ENCODE measurements at regions not wholly inside any gene's neighbourhood (a gene's known extent, or its start where the extent isn't known, plus 50 kb on each side); places are given as distances from the start of the nearest gene placed in this dataset.

DNA sequence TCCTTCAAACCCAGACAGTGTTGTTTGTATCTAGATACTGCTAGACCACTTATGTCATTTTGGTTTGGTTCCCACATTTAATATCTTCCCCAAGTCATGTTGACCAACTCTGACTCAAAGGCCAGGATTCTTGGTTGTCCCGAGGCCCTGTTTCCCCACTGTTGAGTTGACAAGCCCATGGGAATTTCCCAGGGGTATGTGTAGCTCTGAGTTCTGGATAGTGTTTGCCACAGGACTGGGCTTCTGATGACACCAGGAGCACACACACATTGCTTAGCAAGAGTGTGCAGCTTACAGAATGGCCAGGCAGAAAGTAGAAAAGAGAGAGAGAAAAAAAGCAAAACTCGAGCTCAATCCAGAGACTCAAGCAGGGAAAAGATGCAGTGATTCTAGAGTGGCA lies 214.4 kb downstream of the NXNL2 start:
- H3K27me3 ChIP-seq (ENCODE audit: control insufficient read depth, insufficient read depth, low read length) = no peaks in the 10 kb centered on the region
- no peak overlapping the region for H3K9ac ChIP-seq (ENCODE audit: low read length in 3 of 3)
- TF ChIP-seq, protein P1, sequence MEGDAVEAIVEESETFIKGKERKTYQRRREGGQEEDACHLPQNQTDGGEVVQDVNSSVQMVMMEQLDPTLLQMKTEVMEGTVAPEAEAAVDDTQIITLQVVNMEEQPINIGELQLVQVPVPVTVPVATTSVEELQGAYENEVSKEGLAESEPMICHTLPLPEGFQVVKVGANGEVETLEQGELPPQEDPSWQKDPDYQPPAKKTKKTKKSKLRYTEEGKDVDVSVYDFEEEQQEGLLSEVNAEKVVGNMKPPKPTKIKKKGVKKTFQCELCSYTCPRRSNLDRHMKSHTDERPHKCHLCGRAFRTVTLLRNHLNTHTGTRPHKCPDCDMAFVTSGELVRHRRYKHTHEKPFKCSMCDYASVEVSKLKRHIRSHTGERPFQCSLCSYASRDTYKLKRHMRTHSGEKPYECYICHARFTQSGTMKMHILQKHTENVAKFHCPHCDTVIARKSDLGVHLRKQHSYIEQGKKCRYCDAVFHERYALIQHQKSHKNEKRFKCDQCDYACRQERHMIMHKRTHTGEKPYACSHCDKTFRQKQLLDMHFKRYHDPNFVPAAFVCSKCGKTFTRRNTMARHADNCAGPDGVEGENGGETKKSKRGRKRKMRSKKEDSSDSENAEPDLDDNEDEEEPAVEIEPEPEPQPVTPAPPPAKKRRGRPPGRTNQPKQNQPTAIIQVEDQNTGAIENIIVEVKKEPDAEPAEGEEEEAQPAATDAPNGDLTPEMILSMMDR (IDR thresholded peaks at IDR 0.05; ENCODE audit: borderline replicate concordance, extremely low read depth, insufficient read depth) = no peak
- peaks cover 5 to 12% (median 11%) of the 10 kb centered on the region in 3 donors for H3K4me1 ChIP-seq (ENCODE audit: control insufficient read depth in 2 of 3, insufficient read depth in 2 of 3, low read depth in 1 of 3, low read length in 3 of 3)
- DNase-seq = no peak
- H3K4me3 ChIP-seq (ENCODE audit: low read length in 3 of 3) = no peak overlapping the region
- no peak overlapping the region for H3K27ac ChIP-seq (ENCODE audit: low read depth in 2 of 2, low read length in 2 of 2)
- no peak for FAIRE-seq
- intact Hi-C loops (cut with DNase I) = no loop called here
- H3K36me3 ChIP-seq (ENCODE audit: control insufficient read depth in 2 of 3, insufficient read depth in 3 of 3, low read length in 3 of 3) = no peaks in the 10 kb centered on the region
- no peaks in the 10 kb centered on the region for H3K9me3 ChIP-seq (ENCODE audit: control insufficient read depth in 2 of 3, insufficient read depth in 1 of 3, low read length in 3 of 3)

DNA sequence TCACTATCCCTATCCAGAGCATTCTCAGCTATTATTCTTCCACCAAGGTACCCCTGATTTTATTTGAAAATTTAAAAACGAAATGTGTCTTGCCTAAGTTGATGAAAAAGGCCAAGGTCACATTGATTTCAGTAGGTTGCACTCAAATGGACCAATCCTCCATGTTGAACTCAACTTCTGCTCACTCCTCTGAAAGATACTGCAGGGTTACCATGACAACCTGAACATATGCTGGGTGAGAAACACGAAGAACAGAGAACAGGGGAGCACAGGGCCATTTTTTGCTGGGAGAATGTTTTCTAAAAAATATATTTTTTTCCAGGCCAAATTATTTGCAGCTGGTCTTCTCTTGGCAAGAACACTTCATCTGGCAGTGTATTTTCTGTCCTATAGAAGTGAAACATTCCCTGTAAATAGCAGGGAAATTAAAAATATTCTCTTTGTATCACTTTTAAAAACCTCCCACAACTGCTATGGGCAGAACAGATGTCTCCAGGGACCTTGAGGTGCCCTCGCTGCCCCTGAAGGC lies 215.9 kb downstream of the NXNL2 start:
- Histone ChIP-seq H3K9me3 (ENCODE audit: control insufficient read depth in 2 of 3, insufficient read depth in 1 of 3, low read length in 3 of 3) (no peaks in the 10 kb centered on the region), H3K4me1 (ENCODE audit: control insufficient read depth in 2 of 3, insufficient read depth in 2 of 3, low read depth in 1 of 3, low read length in 3 of 3) (peaks cover 5 to 9% (median 7%) of the 10 kb centered on the region in 3 donors), H3K36me3 (ENCODE audit: control insufficient read depth in 2 of 3, insufficient read depth in 3 of 3, low read length in 3 of 3) (no peaks in the 10 kb centered on the region), H3K4me3 (ENCODE audit: low read length in 3 of 3) (no peak overlapping the region), H3K27ac (ENCODE audit: low read depth in 2 of 2, low read length in 2 of 2) (no peak overlapping the region), H3K27me3 (ENCODE audit: control insufficient read depth, insufficient read depth, low read length) (no peaks in the 10 kb centered on the region), H3K9ac (ENCODE audit: low read length in 3 of 3) (no peak overlapping the region)
- DNase-seq (no peak), FAIRE-seq (no peak)
- intact Hi-C loops (cut with DNase I) = no loop called here
- TF ChIP-seq, protein P1 (IDR thresholded peaks at IDR 0.05; ENCODE audit: borderline replicate concordance, extremely low read depth, insufficient read depth) = no peak

DNA sequence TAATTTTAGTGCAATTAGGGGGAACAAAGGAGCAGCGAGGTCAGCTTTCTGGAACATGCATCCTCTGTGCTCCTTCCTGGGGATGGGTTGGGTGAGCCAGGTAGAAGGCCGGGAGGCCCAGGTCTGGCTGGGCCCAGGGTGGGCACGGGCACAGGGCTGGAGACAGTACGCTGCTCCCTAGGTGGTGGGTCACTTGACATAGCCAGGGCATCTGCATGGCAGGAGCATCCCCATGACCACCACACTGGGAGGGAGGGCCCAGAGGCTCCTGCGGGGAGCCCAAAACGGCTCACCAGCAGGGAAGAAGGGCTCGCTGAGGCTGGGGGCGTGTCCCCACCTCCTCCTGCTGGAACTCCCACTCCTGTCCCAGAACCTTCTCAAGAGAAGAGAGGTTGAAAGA lies 216.8 kb downstream of the NXNL2 start:
- no peak overlapping the region for H3K4me3 ChIP-seq (ENCODE audit: low read length in 3 of 3)
- DNase-seq (peak in 1 of 5 donors; percentile 45), FAIRE-seq (no peak)
- H3K36me3 ChIP-seq (ENCODE audit: control insufficient read depth in 2 of 3, insufficient read depth in 3 of 3, low read length in 3 of 3) = no peaks in the 10 kb centered on the region
- TF ChIP-seq, protein P1 (IDR thresholded peaks at IDR 0.05; ENCODE audit: borderline replicate concordance, extremely low read depth, insufficient read depth) = no peak
- intact Hi-C loops (cut with DNase I) = no loop called here
- no peaks in the 10 kb centered on the region for H3K9me3 ChIP-seq (ENCODE audit: control insufficient read depth in 2 of 3, insufficient read depth in 1 of 3, low read length in 3 of 3)
- H3K27me3 ChIP-seq (ENCODE audit: control insufficient read depth, insufficient read depth, low read length) = no peaks in the 10 kb centered on the region
- no peak overlapping the region for H3K27ac ChIP-seq (ENCODE audit: low read depth in 2 of 2, low read length in 2 of 2)
- H3K4me1 ChIP-seq (ENCODE audit: control insufficient read depth in 2 of 3, insufficient read depth in 2 of 3, low read depth in 1 of 3, low read length in 3 of 3) = peaks cover under 1 to 5% (median 2%) of the 10 kb centered on the region in 3 donors
- H3K9ac ChIP-seq (ENCODE audit: low read length in 3 of 3) = no peak overlapping the region
